Heart left ventricle (tissue), 16 donors: ENCODE measurements at regions not wholly inside any gene's neighbourhood (a gene's known extent, or its start where the extent isn't known, plus 50 kb on each side); places are given as distances from the start of the nearest gene placed in this dataset.

ENCODE experiments used
- ATAC-seq, 4 donors: fragments of 200-7000 bp; cut with Tn5 transposase; one replicate each; pipeline ENCODE4 v1.9.1; 2020 to 2022; ENCODE audit warnings: moderate library complexity in 4 of 4, mild to moderate bottlenecking in 3 of 4, moderate number of reproducible peaks in 1 of 4
- DNase-seq, 5 donors: peaks; one replicate each; pipeline ENCODE4 v3.0.0-alpha.2; 2020
- H3K27ac ChIP-seq, 12 donors: fragments of 200-600 bp; sonication (generic) in 4 of 12; one replicate each; pipeline versions ENCODE4 v1.5.0 to v1.8.0; 2016 to 2022; ENCODE audit warnings: mild to moderate bottlenecking in 2 of 12
- H3K27me3 ChIP-seq, 9 donors: fragments of 200-600 bp; sonication (generic) in 2 of 9; one replicate each; pipeline versions ENCODE4 v1.5.1 to v1.8.0; 2016 to 2022; ENCODE audit warnings: mild to moderate bottlenecking in 3 of 9
- H3K36me3 ChIP-seq, 9 donors: fragments of 200-600 bp; sonication (generic) in 2 of 9; one replicate each; pipeline versions ENCODE4 v1.5.0 to v1.8.0; 2018 to 2022; ENCODE audit warnings: mild to moderate bottlenecking in 2 of 9
- H3K4me1 ChIP-seq, 12 donors: fragments of 200-600 bp; sonication (generic) in 4 of 12; one replicate each; pipeline versions ENCODE4 v1.5.0 to v1.8.0; 2016 to 2022; ENCODE audit warnings: mild to moderate bottlenecking in 3 of 12
- H3K4me3 ChIP-seq, 12 donors: fragments of 200-600 bp; sonication (generic) in 4 of 12; one replicate each; pipeline versions ENCODE4 v1.5.0 to v1.8.0; 2017 to 2022; ENCODE audit warnings: mild to moderate bottlenecking in 9 of 12, moderate library complexity in 4 of 12
- H3K9me3 ChIP-seq, 12 donors: fragments of 200-600 bp; sonication (generic) in 4 of 12; one replicate each; pipeline versions ENCODE4 v1.5.0 to v1.8.0; 2016 to 2022; ENCODE audit warnings: mild to moderate bottlenecking in 1 of 12
- CTCF ChIP-seq, 12 donors: fragments of 200-600 bp; sonication (generic) in 4 of 12; IDR thresholded peaks; one replicate each; pipeline versions ENCODE4 v1.5.0 to v1.8.0; 2018 to 2022; ENCODE audit warnings: antibody characterized with exemption in 12 of 12, mild to moderate bottlenecking in 5 of 12
- POLR2A ChIP-seq, 2 donors: fragments of 450-650 bp; IDR thresholded peaks; one replicate each; pipeline ENCODE4 v1.6.1; 2017; ENCODE audit warnings: antibody characterized with exemption in 2 of 2, mild to moderate bottlenecking in 2 of 2, moderate library complexity in 2 of 2
- WGBS, 4 donors: extraction: QIAGEN DNeasy Blood & Tissue Kit in 2 of 4; methylation state at CpG; one replicate each; pipeline versions ENCODE4 v1.1.5 to v1.1.7; 2013 to 2018; 5-methylcytosine and 5-hydroxymethylcytosine counted together
- intact Hi-C, 10 donors: fragments of 100-400 bp; cut with DNase I; formaldehyde crosslinking; loops; one replicate each; pipeline versions ENCODE4 v1.11.1 to v1.14.2; 2022
- donor health status: ischemic (EF 13 %, LVEDD 7.1; RV severe dilation, severe dysfunction).
- donor health status: healthy with polysubstance abuse.
- donor health status: DM: no; HTN: yes; CAD: no.
- donor health status: DM: no; HTN: no; CAD: no.
- donor health status: ischemic (EF 25% LVEDD 6.9; RV normal size, moderate dysfunction).
- donor health status: ischemic (EF 25% LVEDD 5.7; RV mildly dilated, moderate dysfunction).
- donor health status: healthy.
- donor health status: DM: yes; HTN: yes; CAD: no.
- donor health status: ischemic (EF 35%, LVEDD 5.7; RV mildly dilated, moderate dysfunction).
- donor health status: nonischemic (EF 11% LVEDD 7.7; RV severe dilation, severe dysfunction).
- donor health status: DM: yes; HTN: yes; CAD: no.
- donor health status: PGD.
- donor health status: ischemic (EF 29% LVEDD 5.4; RV normal size, mild dysfunction).
- donor health status: nonischemic (EF 23%, LVEDD 6.1; RV moderate dilation, normal function).

GRCh38 chrX:139078342-139078741 lies 366.8 kb upstream of the FGF13 start:
- Histone ChIP-seq H3K4me3 (no peak overlapping the region), H3K4me1 (no peaks in the 10 kb centered on the region), H3K27ac (no peak overlapping the region), H3K9me3 (no peaks in the 10 kb centered on the region), H3K27me3 (peaks cover 0 to 4% (median 0%) of the 10 kb centered on the region in 9 donors), H3K36me3 (no peaks in the 10 kb centered on the region)
- DNase-seq (no peak), ATAC-seq (no peak)
- intact Hi-C loops: no loop called here
- TF ChIP-seq POLR2A (IDR thresholded peaks at IDR 0.05): no peak
- no peak for TF ChIP-seq CTCF (IDR thresholded peaks at IDR 0.05)
- WGBS, 4 donors: 33 to 66% (median 52%) methylated on average over 1 of the region's 1 CpG

GRCh38 chrX:139077281-139078250 lies 366.0 kb upstream of the FGF13 start:
- WGBS, 4 donors: 57 to 84% (median 69%) methylated on average over 5 of the region's 5 CpGs
- TF ChIP-seq CTCF (IDR thresholded peaks at IDR 0.05): no peak
- TF ChIP-seq POLR2A (IDR thresholded peaks at IDR 0.05): no peak

GRCh38 chrX:139063364-139063763 lies 351.8 kb upstream of the FGF13 start:
- Histone ChIP-seq H3K27me3 (peaks cover 0 to 6% (median 0%) of the 10 kb centered on the region in 9 donors), H3K36me3 (no peaks in the 10 kb centered on the region), H3K4me1 (no peaks in the 10 kb centered on the region), H3K4me3 (no peak overlapping the region), H3K9me3 (no peaks in the 10 kb centered on the region), H3K27ac (no peak overlapping the region)
- ATAC-seq (no peak), DNase-seq (no peak)
- 45 to 75% (median 64%) methylated on average over 2 of the region's 2 CpGs for WGBS, 4 donors
- intact Hi-C loops: no loop called here
- TF ChIP-seq CTCF (IDR thresholded peaks at IDR 0.05) (no peak), POLR2A (IDR thresholded peaks at IDR 0.05) (no peak)

More at GRCh38 chrX:139077281-139078250, 366.0 kb upstream of the FGF13 start:
- no peak overlapping the region for H3K4me3 ChIP-seq
- H3K27ac ChIP-seq: no peak overlapping the region
- no peaks in the 10 kb centered on the region for H3K9me3 ChIP-seq
- ATAC-seq (no peak), DNase-seq (no peak)
- peaks cover 0 to 4% (median 0%) of the 10 kb centered on the region in 9 donors for H3K27me3 ChIP-seq
- intact Hi-C loops: no loop called here
- no peaks in the 10 kb centered on the region for H3K36me3 ChIP-seq
- no peaks in the 10 kb centered on the region for H3K4me1 ChIP-seq

- TF ChIP-seq CTCF (IDR thresholded peaks at IDR 0.05): no peak
- no peak for TF ChIP-seq POLR2A (IDR thresholded peaks at IDR 0.05)
- Histone ChIP-seq H3K9me3 (no peaks in the 10 kb centered on the region), H3K4me3 (no peak overlapping the region), H3K27ac (no peak overlapping the region), H3K27me3 (peaks cover 0 to 6% (median 0%) of the 10 kb centered on the region in 9 donors), H3K4me1 (no peaks in the 10 kb centered on the region), H3K36me3 (no peaks in the 10 kb centered on the region)
- WGBS, 4 donors: 55 to 75% (median 61%) methylated on average over 4 of the region's 4 CpGs
- no peak for DNase-seq
- ATAC-seq: no peak
- intact Hi-C loops: no loop called here
Measured at GRCh38 chrX:139058831-139059495, 347.4 kb upstream of the FGF13 start.
